GM12864 (cell line): ENCODE measurements at regions not wholly inside any gene's neighbourhood (a gene's known extent, or its start where the extent isn't known, plus 50 kb on each side); places are given as distances from the start of the nearest gene placed in this dataset.
"Not testable (repeated sequence)": the region's sequence is repeated elsewhere in the genome, so short reads cannot be mapped to it uniquely, and the experiment has no call there.

Source experiments
- DNase-seq: peaks from one replicate; pipeline ENCODE4 v3.0.0-alpha.2; 2011; ENCODE audit warnings: low read depth
- H3K4me3 ChIP-seq: 2 replicates; pipeline ENCODE4 v1.5.1; 2011; ENCODE audit warnings: mild to moderate bottlenecking, low read depth, low read length, control low read depth
- CTCF ChIP-seq: IDR thresholded peaks from 2 replicates; pipeline ENCODE4 v1.5.1; 2011; ENCODE audit warnings: low read depth, mild to moderate bottlenecking, moderate library complexity, low read length, control low read depth, inconsistent platforms; ENCODE audit errors: missing control alignments

GRCh38 chr16:21487956-21488355 lies 111.4 kb upstream of the METTL9 start:
- not testable (repeated sequence) for DNase-seq, H3K4me3 ChIP-seq

GRCh38 chr16:21499046-21499445 lies 100.3 kb upstream of the METTL9 start:
- H3K4me3 ChIP-seq, DNase-seq: not testable (repeated sequence)

GRCh38 chr16:21501223-21501868 lies 98.0 kb upstream of the METTL9 start:
- not testable (repeated sequence) for DNase-seq
- H3K4me3 ChIP-seq: peak overlapping the region; percentile 91

- peak; percentile 84 for DNase-seq
- peak overlapping the region; percentile 91 for H3K4me3 ChIP-seq
- no peak for TF ChIP-seq CTCF
These were observed 97.3 kb upstream of the METTL9 start for GRCh38 chr16:21501869-21502667.

GRCh38 chr16:21503574-21503920 lies 95.8 kb upstream of the METTL9 start:
- not testable (repeated sequence) for DNase-seq, H3K4me3 ChIP-seq

GRCh38 chr16:21503941-21504832 lies 95.2 kb upstream of the METTL9 start:
- DNase-seq, H3K4me3 ChIP-seq: not testable (repeated sequence)

- not testable (repeated sequence) for H3K4me3 ChIP-seq, DNase-seq
These were observed 93.4 kb upstream of the METTL9 start for GRCh38 chr16:21505751-21506520.

GRCh38 chr16:21506857-21507456 lies 92.4 kb upstream of the METTL9 start:
- DNase-seq: peak; percentile 59
- TF ChIP-seq CTCF: peak; percentile 2
- peak overlapping the region; percentile 48 for H3K4me3 ChIP-seq

GRCh38 chr16:21507631-21508305 lies 91.6 kb upstream of the METTL9 start:
- peak overlapping the region; percentile 48 for H3K4me3 ChIP-seq
- not testable (repeated sequence) for DNase-seq

- not testable (repeated sequence) for DNase-seq, H3K4me3 ChIP-seq
These were observed 90.5 kb upstream of the METTL9 start for GRCh38 chr16:21508661-21509436.

GRCh38 chr16:21509437-21510086 lies 89.8 kb upstream of the METTL9 start:
- DNase-seq, H3K4me3 ChIP-seq: not testable (repeated sequence)

GRCh38 chr16:21510869-21511255 lies 88.5 kb upstream of the METTL9 start:
- not testable (repeated sequence) for H3K4me3 ChIP-seq, DNase-seq

GRCh38 chr16:21511315-21512210 lies 87.8 kb upstream of the METTL9 start:
- not testable (repeated sequence) for DNase-seq, H3K4me3 ChIP-seq
